Osteocyte (in vitro differentiated cells): ENCODE measurements at regions not wholly inside any gene's neighbourhood (a gene's known extent, or its start where the extent isn't known, plus 50 kb on each side); places are given as distances from the start of the nearest gene placed in this dataset.
"Not testable (repeated sequence)": the region's sequence is repeated elsewhere in the genome, so short reads cannot be mapped to it uniquely, and the experiment has no call there.

Source experiments
- DNase-seq: peaks from one replicate; pipeline ENCODE4 v3.0.0; 2021; ENCODE audit warnings: mixed read lengths; ENCODE audit not compliant: unreplicated experiment; ENCODE audit errors: extremely low spot score
- H3K27ac Mint-ChIP-seq: one replicate; pipeline ENCODE4 v1.8.0; 2021; ENCODE audit warnings: mild to moderate bottlenecking, mixed read lengths; ENCODE audit not compliant: unreplicated experiment
- H3K27me3 Mint-ChIP-seq: one replicate; pipeline ENCODE4 v1.8.0; 2021; ENCODE audit warnings: mixed read lengths; ENCODE audit not compliant: unreplicated experiment
- H3K36me3 Mint-ChIP-seq: one replicate; pipeline ENCODE4 v1.8.0; 2021; ENCODE audit warnings: mixed read lengths; ENCODE audit not compliant: unreplicated experiment
- H3K4me1 Mint-ChIP-seq: one replicate; pipeline ENCODE4 v1.8.0; 2021; ENCODE audit warnings: mixed read lengths; ENCODE audit not compliant: unreplicated experiment
- H3K4me3 Mint-ChIP-seq: one replicate; pipeline ENCODE4 v1.8.0; 2021; ENCODE audit warnings: mild to moderate bottlenecking, moderate library complexity, mixed read lengths; ENCODE audit not compliant: unreplicated experiment
- H3K9me3 Mint-ChIP-seq: one replicate; pipeline ENCODE4 v1.8.0; 2021; ENCODE audit warnings: mixed read lengths; ENCODE audit not compliant: unreplicated experiment
- TF ChIP-seq, protein P1 (sequence below): fragments of 200-600 bp; sonication (generic); IDR thresholded peaks from 2 replicates; pipeline ENCODE4 v1.5.0; 2021; ENCODE audit warnings: antibody characterized with exemption, mild to moderate bottlenecking, moderate library complexity

GRCh38 chr20:52041966-52042365, 149.6 kb downstream of the ZFP64 start:
- no peak overlapping the region for H3K27ac Mint-ChIP-seq
- TF ChIP-seq, protein P1, sequence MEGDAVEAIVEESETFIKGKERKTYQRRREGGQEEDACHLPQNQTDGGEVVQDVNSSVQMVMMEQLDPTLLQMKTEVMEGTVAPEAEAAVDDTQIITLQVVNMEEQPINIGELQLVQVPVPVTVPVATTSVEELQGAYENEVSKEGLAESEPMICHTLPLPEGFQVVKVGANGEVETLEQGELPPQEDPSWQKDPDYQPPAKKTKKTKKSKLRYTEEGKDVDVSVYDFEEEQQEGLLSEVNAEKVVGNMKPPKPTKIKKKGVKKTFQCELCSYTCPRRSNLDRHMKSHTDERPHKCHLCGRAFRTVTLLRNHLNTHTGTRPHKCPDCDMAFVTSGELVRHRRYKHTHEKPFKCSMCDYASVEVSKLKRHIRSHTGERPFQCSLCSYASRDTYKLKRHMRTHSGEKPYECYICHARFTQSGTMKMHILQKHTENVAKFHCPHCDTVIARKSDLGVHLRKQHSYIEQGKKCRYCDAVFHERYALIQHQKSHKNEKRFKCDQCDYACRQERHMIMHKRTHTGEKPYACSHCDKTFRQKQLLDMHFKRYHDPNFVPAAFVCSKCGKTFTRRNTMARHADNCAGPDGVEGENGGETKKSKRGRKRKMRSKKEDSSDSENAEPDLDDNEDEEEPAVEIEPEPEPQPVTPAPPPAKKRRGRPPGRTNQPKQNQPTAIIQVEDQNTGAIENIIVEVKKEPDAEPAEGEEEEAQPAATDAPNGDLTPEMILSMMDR = no peak
- no peaks in the 10 kb centered on the region for H3K27me3 Mint-ChIP-seq
- no peaks in the 10 kb centered on the region for H3K36me3 Mint-ChIP-seq
- H3K4me3 Mint-ChIP-seq = no peak overlapping the region
- no peaks in the 10 kb centered on the region for H3K9me3 Mint-ChIP-seq
- H3K4me1 Mint-ChIP-seq = peaks cover 6% of the 10 kb centered on the region
- DNase-seq = no peak

DNA sequence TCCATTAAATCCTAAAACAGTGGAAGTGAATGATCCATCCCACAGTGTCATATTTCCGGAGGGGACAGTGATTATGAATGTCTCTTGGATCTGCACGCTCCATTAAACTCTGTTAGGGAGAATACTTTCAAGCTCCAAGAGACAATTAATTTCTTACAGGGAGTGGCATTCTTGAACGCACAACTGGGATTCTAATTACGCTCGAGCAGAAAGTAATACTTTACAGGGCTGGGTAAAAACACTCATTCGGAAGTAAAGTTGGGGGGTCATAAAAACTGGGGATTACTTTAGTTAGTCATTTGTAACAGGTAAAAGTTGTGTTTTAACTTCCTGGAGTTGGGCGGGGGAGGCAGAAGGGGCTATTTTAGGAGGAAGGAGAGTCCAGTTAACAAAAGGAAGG, 151.8 kb downstream of the ZFP64 start:
- Mint-ChIP-seq H3K4me3 (no peak overlapping the region), H3K27me3 (no peaks in the 10 kb centered on the region), H3K36me3 (no peaks in the 10 kb centered on the region), H3K4me1 (peaks cover 4% of the 10 kb centered on the region), H3K9me3 (no peaks in the 10 kb centered on the region), H3K27ac (no peak overlapping the region)
- DNase-seq = no peak
- TF ChIP-seq, protein P1 = no peak

- H3K4me3 Mint-ChIP-seq, H3K27me3 Mint-ChIP-seq, H3K4me1 Mint-ChIP-seq, H3K27ac Mint-ChIP-seq, DNase-seq, H3K36me3 Mint-ChIP-seq, H3K9me3 Mint-ChIP-seq: not testable (repeated sequence)
Measured at GRCh38 chr20:52038632-52039031, 152.9 kb downstream of the ZFP64 start.

DNA sequence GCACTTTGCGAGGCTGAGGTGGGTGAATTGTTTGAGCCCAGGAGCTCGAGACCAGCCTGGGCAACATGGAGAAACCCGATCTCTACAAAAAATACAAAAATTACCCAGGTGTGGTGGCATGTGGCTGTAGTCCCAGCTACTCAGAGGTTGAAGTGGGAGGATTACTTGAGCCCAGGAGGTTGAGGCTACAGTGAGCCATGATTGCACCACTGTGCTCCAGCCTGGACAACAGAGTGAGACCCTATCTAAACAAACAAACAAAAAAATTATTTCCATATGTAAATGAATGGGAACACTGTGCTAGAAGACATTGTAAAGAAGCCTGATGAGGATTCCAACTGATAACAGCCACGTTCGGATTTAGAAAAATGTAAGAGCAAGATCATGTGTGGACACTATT, 154.2 kb downstream of the ZFP64 start:
- Mint-ChIP-seq H3K27me3 (no peaks in the 10 kb centered on the region), H3K4me3 (no peak overlapping the region), H3K9me3 (no peaks in the 10 kb centered on the region), H3K36me3 (no peaks in the 10 kb centered on the region), H3K4me1 (peaks cover 5% of the 10 kb centered on the region), H3K27ac (no peak overlapping the region)
- DNase-seq = no peak
- TF ChIP-seq, protein P1 = no peak

GRCh38 chr20:52035977-52036376, 155.6 kb downstream of the ZFP64 start:
- Mint-ChIP-seq H3K4me1 (peaks cover 19% of the 10 kb centered on the region), H3K27ac (no peak overlapping the region), H3K36me3 (no peaks in the 10 kb centered on the region), H3K9me3 (no peaks in the 10 kb centered on the region), H3K27me3 (no peaks in the 10 kb centered on the region), H3K4me3 (no peak overlapping the region)
- TF ChIP-seq, protein P1 = no peak
- no peak for DNase-seq

- DNase-seq = no peak
- Mint-ChIP-seq H3K36me3 (no peaks in the 10 kb centered on the region), H3K4me3 (no peak overlapping the region), H3K4me1 (peaks cover 23% of the 10 kb centered on the region), H3K27me3 (no peaks in the 10 kb centered on the region), H3K9me3 (no peaks in the 10 kb centered on the region), H3K27ac (no peak overlapping the region)
- TF ChIP-seq, protein P1 = no peak
Measured at GRCh38 chr20:52035498-52035897, 156.1 kb downstream of the ZFP64 start.
